Activated naive CD4-positive, alpha-beta T cell treated with anti-CD3 and anti-CD28 coated beads, Interleukin-2, amount 10 ng/mL, durations not matched to agents 7 days and 5 days (primary cell): ENCODE measurements at regions not wholly inside any gene's neighbourhood (a gene's known extent, or its start where the extent isn't known, plus 50 kb on each side); places are given as distances from the start of the nearest gene placed in this dataset.

Experiments used
- CTCF ChIA-PET: fragments of 350-600 bp; sonication (Branson Sonifier 250); formaldehyde crosslinking; loops from one replicate; lab custom pipeline; 2021; ENCODE audit warnings: antibody characterized with exemption; lab: Charles Lee
- DNase-seq: peaks from one replicate; pipeline ENCODE4 v3.0.0-alpha.2; 2020
- H3K27ac Mint-ChIP-seq: one replicate; pipeline ENCODE4 v1.8.0; 2021; ENCODE audit warnings: mild to moderate bottlenecking, moderate library complexity, mixed read lengths
- H3K27me3 Mint-ChIP-seq: one replicate; pipeline ENCODE4 v1.8.0; 2021; ENCODE audit warnings: mild to moderate bottlenecking, mixed read lengths
- H3K36me3 Mint-ChIP-seq: one replicate; pipeline ENCODE4 v1.8.0; 2021; ENCODE audit warnings: mixed read lengths
- H3K4me1 Mint-ChIP-seq: one replicate; pipeline ENCODE4 v1.8.0; 2021; ENCODE audit warnings: mixed read lengths
- H3K4me3 Mint-ChIP-seq: one replicate; pipeline ENCODE4 v1.8.0; 2021; ENCODE audit warnings: mild to moderate bottlenecking, moderate library complexity, mixed read lengths
- H3K9me3 Mint-ChIP-seq: one replicate; pipeline ENCODE4 v1.8.0; 2021; ENCODE audit warnings: mixed read lengths

DNA sequence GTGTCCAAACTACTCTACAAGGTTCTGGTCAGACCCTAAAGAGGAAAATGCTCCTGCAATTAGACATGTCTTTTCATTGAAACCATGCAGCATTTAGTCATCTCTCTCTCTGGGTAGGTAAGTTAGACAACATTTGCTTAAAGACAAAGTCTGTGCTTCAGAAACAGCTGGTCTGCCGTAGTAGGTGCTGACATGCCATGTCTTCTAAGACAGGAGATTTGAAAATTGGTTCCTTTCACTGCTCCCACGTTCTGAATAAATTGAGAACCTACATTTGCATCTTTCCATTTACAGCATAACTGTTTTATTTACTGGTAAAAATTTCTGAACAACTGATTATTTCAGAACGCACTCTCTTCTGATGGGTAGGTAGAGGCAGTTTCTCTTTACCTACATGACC lies 494.0 kb downstream of the EFNB2 start:
- Mint-ChIP-seq H3K4me3 (no peak overlapping the region), H3K27me3 (no peaks in the 10 kb centered on the region), H3K4me1 (no peaks in the 10 kb centered on the region), H3K36me3 (no peaks in the 10 kb centered on the region), H3K9me3 (no peaks in the 10 kb centered on the region), H3K27ac (no peak overlapping the region)
- CTCF ChIA-PET = no interaction called here
- no peak for DNase-seq

GRCh38 chr13:106038752-106039151 lies 496.7 kb downstream of the EFNB2 start:
- no peaks in the 10 kb centered on the region for H3K36me3 Mint-ChIP-seq
- DNase-seq = no peak
- no peaks in the 10 kb centered on the region for H3K27me3 Mint-ChIP-seq
- CTCF ChIA-PET = no interaction called here
- H3K27ac Mint-ChIP-seq = no peak overlapping the region
- H3K9me3 Mint-ChIP-seq = no peaks in the 10 kb centered on the region
- H3K4me3 Mint-ChIP-seq = no peak overlapping the region
- H3K4me1 Mint-ChIP-seq = no peaks in the 10 kb centered on the region

- H3K27ac Mint-ChIP-seq = no peak overlapping the region
- CTCF ChIA-PET = no interaction called here
- H3K4me1 Mint-ChIP-seq = no peaks in the 10 kb centered on the region
- H3K36me3 Mint-ChIP-seq = no peaks in the 10 kb centered on the region
- H3K27me3 Mint-ChIP-seq = no peaks in the 10 kb centered on the region
- no peak for DNase-seq
- no peaks in the 10 kb centered on the region for H3K9me3 Mint-ChIP-seq
- H3K4me3 Mint-ChIP-seq = no peak overlapping the region
These were observed 498.6 kb downstream of the EFNB2 start for GRCh38 chr13:106036870-106037269.

DNA sequence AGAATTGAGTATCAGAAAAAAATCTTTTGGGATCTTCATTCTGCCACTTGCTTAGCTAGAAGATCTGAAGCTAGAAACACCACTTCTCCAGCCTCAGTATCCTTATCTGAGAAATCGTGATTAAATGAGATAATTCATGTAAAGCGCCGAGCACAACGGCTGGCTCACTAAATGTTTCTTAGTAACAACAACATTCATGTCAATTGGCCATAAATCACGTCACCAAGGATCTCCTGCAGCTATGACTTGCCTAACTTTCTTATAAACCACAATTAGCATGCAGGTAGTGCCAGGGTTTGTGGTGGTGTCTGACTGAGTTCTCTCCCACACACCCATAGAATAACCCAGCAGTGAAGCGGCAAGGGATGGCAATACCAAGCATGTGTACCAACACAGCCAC lies 501.3 kb downstream of the EFNB2 start:
- no peaks in the 10 kb centered on the region for H3K27me3 Mint-ChIP-seq
- no peak for DNase-seq
- H3K36me3 Mint-ChIP-seq = no peaks in the 10 kb centered on the region
- no peaks in the 10 kb centered on the region for H3K9me3 Mint-ChIP-seq
- H3K27ac Mint-ChIP-seq = no peak overlapping the region
- CTCF ChIA-PET = no interaction called here
- H3K4me3 Mint-ChIP-seq = no peak overlapping the region
- H3K4me1 Mint-ChIP-seq = no peaks in the 10 kb centered on the region

- CTCF ChIA-PET = no interaction called here
- no peaks in the 10 kb centered on the region for H3K9me3 Mint-ChIP-seq
- no peaks in the 10 kb centered on the region for H3K27me3 Mint-ChIP-seq
- no peaks in the 10 kb centered on the region for H3K4me1 Mint-ChIP-seq
- no peak for DNase-seq
- no peak overlapping the region for H3K27ac Mint-ChIP-seq
- no peak overlapping the region for H3K4me3 Mint-ChIP-seq
- H3K36me3 Mint-ChIP-seq = no peaks in the 10 kb centered on the region
These were observed 501.8 kb downstream of the EFNB2 start for GRCh38 chr13:106033659-106034058.

GRCh38 chr13:106032441-106032840 lies 503.0 kb downstream of the EFNB2 start:
- no peak overlapping the region for H3K27ac Mint-ChIP-seq
- no peak overlapping the region for H3K4me3 Mint-ChIP-seq
- no peaks in the 10 kb centered on the region for H3K27me3 Mint-ChIP-seq
- CTCF ChIA-PET = interaction anchor here (1.0 kb wide), 1 partner anchor 14 kb away, joined by 3 read pairs; no protein-coding TSS in a partner anchor
- H3K9me3 Mint-ChIP-seq = no peaks in the 10 kb centered on the region
- no peaks in the 10 kb centered on the region for H3K4me1 Mint-ChIP-seq
- DNase-seq = no peak
- H3K36me3 Mint-ChIP-seq = no peaks in the 10 kb centered on the region

GRCh38 chr13:106029676-106030290 lies 505.7 kb downstream of the EFNB2 start:
- no peaks in the 10 kb centered on the region for H3K27me3 Mint-ChIP-seq
- no peaks in the 10 kb centered on the region for H3K36me3 Mint-ChIP-seq
- CTCF ChIA-PET = no interaction called here
- H3K4me3 Mint-ChIP-seq = no peak overlapping the region
- H3K27ac Mint-ChIP-seq = no peak overlapping the region
- no peak for DNase-seq
- no peaks in the 10 kb centered on the region for H3K9me3 Mint-ChIP-seq
- H3K4me1 Mint-ChIP-seq = no peaks in the 10 kb centered on the region

DNA sequence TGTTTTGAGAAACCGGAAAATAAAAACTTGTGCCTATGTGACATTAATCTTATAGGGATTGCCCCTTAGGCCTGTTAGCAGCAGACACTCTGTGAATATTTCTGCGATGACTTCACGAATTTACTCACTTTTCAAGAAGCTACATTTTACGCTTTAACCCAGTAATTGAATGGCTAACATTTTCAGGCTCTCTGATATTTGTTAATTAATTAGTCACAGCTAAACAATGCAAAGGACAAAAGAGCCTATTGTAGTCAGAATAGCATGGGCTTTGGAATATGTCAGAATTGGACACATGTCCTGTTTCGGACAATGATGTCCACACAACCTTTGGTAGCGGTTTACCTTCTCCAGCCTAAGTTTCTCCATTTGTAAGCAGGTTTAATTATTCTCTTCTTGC lies 506.6 kb downstream of the EFNB2 start:
- Mint-ChIP-seq H3K4me3 (no peak overlapping the region), H3K27ac (no peak overlapping the region), H3K36me3 (no peaks in the 10 kb centered on the region), H3K9me3 (no peaks in the 10 kb centered on the region), H3K27me3 (no peaks in the 10 kb centered on the region), H3K4me1 (no peaks in the 10 kb centered on the region)
- no peak for DNase-seq
- CTCF ChIA-PET = no interaction called here

DNA sequence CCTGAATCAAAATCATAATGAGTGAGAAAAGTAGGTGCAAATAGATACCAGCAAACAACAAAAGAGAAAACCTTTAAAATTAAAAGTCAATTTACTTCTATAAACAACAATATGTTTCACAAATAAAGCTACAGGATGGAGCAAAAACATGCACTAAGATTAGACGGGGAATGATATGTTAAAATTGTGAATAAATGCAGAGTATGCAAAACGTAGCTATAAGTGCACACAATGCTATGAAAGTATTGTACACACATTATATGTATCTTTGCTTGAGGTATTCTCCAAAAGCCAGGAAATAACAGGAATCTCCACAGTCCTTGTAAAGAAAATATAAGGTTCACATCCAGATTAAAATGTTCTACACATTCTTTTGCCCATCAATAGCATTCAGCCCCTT lies 523.9 kb downstream of the EFNB2 start:
- CTCF ChIA-PET = no interaction called here
- no peak for DNase-seq
- H3K9me3 Mint-ChIP-seq = peaks cover 1% of the 10 kb centered on the region
- no peak overlapping the region for H3K4me3 Mint-ChIP-seq
- H3K27ac Mint-ChIP-seq = no peak overlapping the region
- no peaks in the 10 kb centered on the region for H3K27me3 Mint-ChIP-seq
- no peaks in the 10 kb centered on the region for H3K4me1 Mint-ChIP-seq
- no peaks in the 10 kb centered on the region for H3K36me3 Mint-ChIP-seq

DNA sequence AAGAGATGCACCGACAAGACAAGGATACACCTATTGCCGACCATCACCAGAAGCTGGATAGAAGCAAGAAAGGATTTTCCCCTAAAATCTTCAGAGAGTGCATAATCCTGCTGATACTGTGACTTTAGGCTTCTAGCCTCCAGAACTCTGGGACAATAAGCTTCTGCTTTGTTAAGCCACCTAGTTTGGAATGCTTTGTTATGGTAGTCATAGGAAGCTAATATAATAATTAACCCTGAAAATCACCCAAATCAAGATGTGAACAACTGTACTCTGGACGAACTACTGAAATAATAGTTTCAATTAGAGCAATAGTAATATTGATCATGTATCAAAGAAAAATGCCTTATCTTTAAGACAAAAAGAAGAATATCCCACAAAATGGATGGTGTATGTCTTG lies 524.6 kb downstream of the EFNB2 start:
- H3K36me3 Mint-ChIP-seq = no peaks in the 10 kb centered on the region
- CTCF ChIA-PET = no interaction called here
- no peak for DNase-seq
- H3K27ac Mint-ChIP-seq = no peak overlapping the region
- no peak overlapping the region for H3K4me3 Mint-ChIP-seq
- H3K4me1 Mint-ChIP-seq = no peaks in the 10 kb centered on the region
- no peaks in the 10 kb centered on the region for H3K27me3 Mint-ChIP-seq
- no peaks in the 10 kb centered on the region for H3K9me3 Mint-ChIP-seq

DNA sequence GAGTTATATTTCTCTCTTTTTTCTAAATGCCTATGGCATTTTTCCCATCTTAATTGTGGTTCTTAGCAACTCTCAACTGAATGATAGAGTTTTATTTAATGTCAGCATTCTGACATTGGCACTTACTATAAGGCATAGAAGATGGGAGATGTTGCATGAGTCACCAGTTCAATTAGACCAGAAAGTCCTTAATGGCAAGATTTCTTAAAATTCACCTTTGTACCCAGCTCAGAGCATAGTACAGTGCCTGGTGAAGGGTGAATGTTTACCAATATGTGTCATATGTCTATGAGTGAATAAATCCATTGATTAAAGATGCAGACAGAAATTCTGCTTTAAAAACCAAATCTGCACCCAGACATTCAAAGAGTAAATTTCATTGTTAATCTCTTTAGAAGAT lies 526.9 kb downstream of the EFNB2 start:
- no peaks in the 10 kb centered on the region for H3K27me3 Mint-ChIP-seq
- CTCF ChIA-PET = no interaction called here
- no peaks in the 10 kb centered on the region for H3K36me3 Mint-ChIP-seq
- no peak overlapping the region for H3K27ac Mint-ChIP-seq
- no peak overlapping the region for H3K4me3 Mint-ChIP-seq
- H3K4me1 Mint-ChIP-seq = no peaks in the 10 kb centered on the region
- no peaks in the 10 kb centered on the region for H3K9me3 Mint-ChIP-seq
- DNase-seq = no peak

GRCh38 chr13:106007156-106007555 lies 528.3 kb downstream of the EFNB2 start:
- H3K36me3 Mint-ChIP-seq = no peaks in the 10 kb centered on the region
- no peak for DNase-seq
- no peaks in the 10 kb centered on the region for H3K27me3 Mint-ChIP-seq
- H3K4me3 Mint-ChIP-seq = no peak overlapping the region
- no peaks in the 10 kb centered on the region for H3K4me1 Mint-ChIP-seq
- H3K9me3 Mint-ChIP-seq = no peaks in the 10 kb centered on the region
- CTCF ChIA-PET = no interaction called here
- H3K27ac Mint-ChIP-seq = no peak overlapping the region

DNA sequence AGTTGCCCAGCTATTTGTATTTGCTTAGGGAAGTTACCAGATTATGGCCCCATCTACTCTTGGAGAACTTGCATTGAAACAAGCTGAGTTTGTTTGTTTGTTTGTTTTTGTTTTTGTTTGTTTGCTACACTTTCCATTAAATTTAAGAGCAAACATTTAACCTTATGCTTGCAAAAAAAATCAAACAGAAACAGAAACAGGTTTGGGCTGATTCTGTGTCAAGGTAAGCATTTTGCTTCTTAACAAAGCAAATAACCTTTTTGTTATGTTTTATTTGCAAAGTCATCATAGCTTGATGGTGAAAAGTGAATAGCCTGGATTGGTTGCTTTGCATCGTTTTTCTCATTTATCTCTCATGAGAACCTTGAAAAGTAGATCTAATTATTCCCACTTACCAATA lies 531.8 kb downstream of the EFNB2 start:
- CTCF ChIA-PET = no interaction called here
- H3K9me3 Mint-ChIP-seq = peaks cover 2% of the 10 kb centered on the region
- no peaks in the 10 kb centered on the region for H3K4me1 Mint-ChIP-seq
- H3K4me3 Mint-ChIP-seq = no peak overlapping the region
- no peaks in the 10 kb centered on the region for H3K27me3 Mint-ChIP-seq
- no peak for DNase-seq
- no peaks in the 10 kb centered on the region for H3K36me3 Mint-ChIP-seq
- no peak overlapping the region for H3K27ac Mint-ChIP-seq

- H3K36me3 Mint-ChIP-seq = no peaks in the 10 kb centered on the region
- H3K9me3 Mint-ChIP-seq = peaks cover 4% of the 10 kb centered on the region
- no peak overlapping the region for H3K4me3 Mint-ChIP-seq
- H3K4me1 Mint-ChIP-seq = no peaks in the 10 kb centered on the region
- DNase-seq = no peak
- CTCF ChIA-PET = no interaction called here
- H3K27ac Mint-ChIP-seq = no peak overlapping the region
- no peaks in the 10 kb centered on the region for H3K27me3 Mint-ChIP-seq
These were observed 534.0 kb downstream of the EFNB2 start for GRCh38 chr13:106001443-106001842.

GRCh38 chr13:105997581-105998550 lies 537.6 kb downstream of the EFNB2 start:
- Mint-ChIP-seq H3K4me1 (no peaks in the 10 kb centered on the region), H3K27ac (no peak overlapping the region), H3K27me3 (no peaks in the 10 kb centered on the region), H3K4me3 (no peak overlapping the region), H3K9me3 (peaks cover 4% of the 10 kb centered on the region), H3K36me3 (no peaks in the 10 kb centered on the region)
- CTCF ChIA-PET = no interaction called here
- no peak for DNase-seq
